Dendritic cell treated with granulocyte-macrophage colony-stimulating factor and Interleukin-4, amounts not matched to agents 40 ng/mL and 50 ng/mL, for 4 days (primary cell): ENCODE measurements at regions not wholly inside any gene's neighbourhood (a gene's known extent, or its start where the extent isn't known, plus 50 kb on each side); places are given as distances from the start of the nearest gene placed in this dataset.

Source experiments
- H3K27ac Mint-ChIP-seq: one replicate; pipeline ENCODE4 v1.8.0; 2022; ENCODE audit warnings: mild to moderate bottlenecking, mixed read lengths
- H3K27me3 Mint-ChIP-seq: one replicate; pipeline ENCODE4 v1.8.0; 2022; ENCODE audit warnings: mild to moderate bottlenecking, mixed read lengths
- H3K36me3 Mint-ChIP-seq: one replicate; pipeline ENCODE4 v1.8.0; 2022; ENCODE audit warnings: low read depth, mixed read lengths
- H3K4me1 Mint-ChIP-seq: one replicate; pipeline ENCODE4 v1.8.0; 2022; ENCODE audit warnings: low read depth, mixed read lengths
- H3K4me3 Mint-ChIP-seq: one replicate; pipeline ENCODE4 v1.8.0; 2022; ENCODE audit warnings: mild to moderate bottlenecking, moderate library complexity, mixed read lengths
- H3K9me3 Mint-ChIP-seq: one replicate; pipeline ENCODE4 v1.8.0; 2022; ENCODE audit warnings: mixed read lengths
- intact Hi-C: fragments of 100-400 bp; cut with micrococcal nuclease; formaldehyde crosslinking; loops from one replicate; pipeline ENCODE4 v1.15.0; 2022

GRCh38 chr13:63327584-63327983, 1911.9 kb upstream of the PCDH20 start:
- Mint-ChIP-seq H3K4me3 (no peak overlapping the region), H3K27ac (no peak overlapping the region), H3K27me3 (no peaks in the 10 kb centered on the region), H3K4me1 (no peaks in the 10 kb centered on the region), H3K36me3 (no peaks in the 10 kb centered on the region), H3K9me3 (peaks cover 14% of the 10 kb centered on the region)
- intact Hi-C loops = no loop called here

- H3K27me3 Mint-ChIP-seq = no peaks in the 10 kb centered on the region
- H3K36me3 Mint-ChIP-seq = no peaks in the 10 kb centered on the region
- no peak overlapping the region for H3K4me3 Mint-ChIP-seq
- peaks cover 4% of the 10 kb centered on the region for H3K9me3 Mint-ChIP-seq
- intact Hi-C loops = no loop called here
- no peaks in the 10 kb centered on the region for H3K4me1 Mint-ChIP-seq
- no peak overlapping the region for H3K27ac Mint-ChIP-seq
These were observed 1907.8 kb upstream of the PCDH20 start for GRCh38 chr13:63323441-63323840.

- no peaks in the 10 kb centered on the region for H3K4me1 Mint-ChIP-seq
- intact Hi-C loops = no loop called here
- no peak overlapping the region for H3K27ac Mint-ChIP-seq
- H3K27me3 Mint-ChIP-seq = no peaks in the 10 kb centered on the region
- H3K4me3 Mint-ChIP-seq = no peak overlapping the region
- H3K36me3 Mint-ChIP-seq = no peaks in the 10 kb centered on the region
- H3K9me3 Mint-ChIP-seq = peaks cover 37% of the 10 kb centered on the region
These were observed 1895.9 kb upstream of the PCDH20 start for GRCh38 chr13:63311587-63311986.

- Mint-ChIP-seq H3K9me3 (peaks cover 49% of the 10 kb centered on the region), H3K4me3 (no peak overlapping the region), H3K36me3 (no peaks in the 10 kb centered on the region), H3K4me1 (no peaks in the 10 kb centered on the region), H3K27ac (no peak overlapping the region), H3K27me3 (no peaks in the 10 kb centered on the region)
- intact Hi-C loops = no loop called here
These were observed 1893.0 kb upstream of the PCDH20 start for GRCh38 chr13:63308549-63309165.

- H3K36me3 Mint-ChIP-seq = no peaks in the 10 kb centered on the region
- H3K9me3 Mint-ChIP-seq = peaks cover 40% of the 10 kb centered on the region
- no peaks in the 10 kb centered on the region for H3K27me3 Mint-ChIP-seq
- H3K4me3 Mint-ChIP-seq = no peak overlapping the region
- intact Hi-C loops = no loop called here
- no peak overlapping the region for H3K27ac Mint-ChIP-seq
- H3K4me1 Mint-ChIP-seq = no peaks in the 10 kb centered on the region
These were observed 1891.6 kb upstream of the PCDH20 start for GRCh38 chr13:63307228-63307627.

GRCh38 chr13:63305641-63306133, 1890.0 kb upstream of the PCDH20 start:
- Mint-ChIP-seq H3K36me3 (no peaks in the 10 kb centered on the region), H3K9me3 (peaks cover 36% of the 10 kb centered on the region), H3K27ac (no peak overlapping the region), H3K4me1 (no peaks in the 10 kb centered on the region), H3K4me3 (no peak overlapping the region), H3K27me3 (no peaks in the 10 kb centered on the region)
- intact Hi-C loops = no loop called here

- Mint-ChIP-seq H3K4me1 (no peaks in the 10 kb centered on the region), H3K4me3 (no peak overlapping the region), H3K36me3 (no peaks in the 10 kb centered on the region), H3K27me3 (no peaks in the 10 kb centered on the region), H3K9me3 (peaks cover 36% of the 10 kb centered on the region), H3K27ac (no peak overlapping the region)
- intact Hi-C loops = no loop called here
These were observed 1888.8 kb upstream of the PCDH20 start for GRCh38 chr13:63304497-63304896.

GRCh38 chr13:63299866-63300394, 1884.3 kb upstream of the PCDH20 start:
- H3K27me3 Mint-ChIP-seq = no peaks in the 10 kb centered on the region
- no peak overlapping the region for H3K27ac Mint-ChIP-seq
- no peak overlapping the region for H3K4me3 Mint-ChIP-seq
- no peaks in the 10 kb centered on the region for H3K4me1 Mint-ChIP-seq
- H3K36me3 Mint-ChIP-seq = no peaks in the 10 kb centered on the region
- intact Hi-C loops = no loop called here
- peaks cover 9% of the 10 kb centered on the region for H3K9me3 Mint-ChIP-seq

GRCh38 chr13:63297163-63297562, 1881.5 kb upstream of the PCDH20 start:
- H3K27ac Mint-ChIP-seq = no peak overlapping the region
- peaks cover 8% of the 10 kb centered on the region for H3K9me3 Mint-ChIP-seq
- H3K4me1 Mint-ChIP-seq = no peaks in the 10 kb centered on the region
- H3K27me3 Mint-ChIP-seq = no peaks in the 10 kb centered on the region
- H3K36me3 Mint-ChIP-seq = no peaks in the 10 kb centered on the region
- intact Hi-C loops = no loop called here
- H3K4me3 Mint-ChIP-seq = no peak overlapping the region

GRCh38 chr13:63291701-63292100, 1876.1 kb upstream of the PCDH20 start:
- intact Hi-C loops = no loop called here
- H3K4me3 Mint-ChIP-seq = no peak overlapping the region
- H3K36me3 Mint-ChIP-seq = no peaks in the 10 kb centered on the region
- H3K27me3 Mint-ChIP-seq = no peaks in the 10 kb centered on the region
- no peak overlapping the region for H3K27ac Mint-ChIP-seq
- peaks cover 14% of the 10 kb centered on the region for H3K9me3 Mint-ChIP-seq
- H3K4me1 Mint-ChIP-seq = no peaks in the 10 kb centered on the region

GRCh38 chr13:63288576-63288975, 1872.9 kb upstream of the PCDH20 start:
- H3K27me3 Mint-ChIP-seq = no peaks in the 10 kb centered on the region
- H3K27ac Mint-ChIP-seq = no peak overlapping the region
- peaks cover 32% of the 10 kb centered on the region for H3K9me3 Mint-ChIP-seq
- intact Hi-C loops = no loop called here
- H3K36me3 Mint-ChIP-seq = no peaks in the 10 kb centered on the region
- H3K4me1 Mint-ChIP-seq = no peaks in the 10 kb centered on the region
- no peak overlapping the region for H3K4me3 Mint-ChIP-seq

GRCh38 chr13:63287926-63288325, 1872.3 kb upstream of the PCDH20 start:
- Mint-ChIP-seq H3K27ac (no peak overlapping the region), H3K36me3 (no peaks in the 10 kb centered on the region), H3K9me3 (peaks cover 39% of the 10 kb centered on the region), H3K4me3 (no peak overlapping the region), H3K27me3 (no peaks in the 10 kb centered on the region), H3K4me1 (no peaks in the 10 kb centered on the region)
- intact Hi-C loops = no loop called here

- H3K4me1 Mint-ChIP-seq = no peaks in the 10 kb centered on the region
- no peak overlapping the region for H3K4me3 Mint-ChIP-seq
- no peaks in the 10 kb centered on the region for H3K27me3 Mint-ChIP-seq
- H3K36me3 Mint-ChIP-seq = no peaks in the 10 kb centered on the region
- intact Hi-C loops = no loop called here
- H3K9me3 Mint-ChIP-seq = peaks cover 43% of the 10 kb centered on the region
- no peak overlapping the region for H3K27ac Mint-ChIP-seq
These were observed 1869.8 kb upstream of the PCDH20 start for GRCh38 chr13:63285426-63285825.

GRCh38 chr13:63279136-63279535, 1863.5 kb upstream of the PCDH20 start:
- intact Hi-C loops = no loop called here
- H3K27ac Mint-ChIP-seq = no peak overlapping the region
- H3K4me1 Mint-ChIP-seq = no peaks in the 10 kb centered on the region
- no peaks in the 10 kb centered on the region for H3K36me3 Mint-ChIP-seq
- H3K4me3 Mint-ChIP-seq = no peak overlapping the region
- H3K27me3 Mint-ChIP-seq = no peaks in the 10 kb centered on the region
- peaks cover 39% of the 10 kb centered on the region for H3K9me3 Mint-ChIP-seq

- H3K4me1 Mint-ChIP-seq = no peaks in the 10 kb centered on the region
- peaks cover 47% of the 10 kb centered on the region for H3K9me3 Mint-ChIP-seq
- no peaks in the 10 kb centered on the region for H3K27me3 Mint-ChIP-seq
- H3K4me3 Mint-ChIP-seq = no peak overlapping the region
- H3K27ac Mint-ChIP-seq = no peak overlapping the region
- intact Hi-C loops = no loop called here
- no peaks in the 10 kb centered on the region for H3K36me3 Mint-ChIP-seq
These were observed 1859.1 kb upstream of the PCDH20 start for GRCh38 chr13:63274772-63275171.
